ENCODE measurements at regions not wholly inside any gene's neighbourhood (a gene's known extent, or its start where the extent isn't known, plus 50 kb on each side); places are given as distances from the start of the nearest gene placed in this dataset.

- ATAC-seq = no peak
These were observed 125.3 kb upstream of the LNX1 start for GRCh38 chr4:53716471-53717063.

DNA sequence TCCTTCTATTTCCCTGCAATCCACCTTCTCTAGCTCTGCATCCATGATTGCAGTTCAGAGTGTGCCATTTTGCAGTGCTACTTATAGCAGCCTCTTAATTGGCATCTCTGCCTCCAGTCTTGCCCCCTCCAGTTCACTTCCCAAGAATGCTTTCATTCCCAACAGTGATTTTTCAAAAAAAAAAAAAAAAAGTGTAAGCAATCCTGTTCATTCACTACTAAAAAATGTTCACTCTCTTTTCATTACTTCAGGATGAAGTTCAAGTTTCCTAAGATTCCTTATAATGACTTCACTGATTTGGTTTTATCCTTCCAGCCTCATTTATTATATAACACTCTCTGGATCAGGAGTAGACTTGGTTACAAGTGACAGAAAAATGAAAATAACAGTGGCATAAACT lies 124.7 kb upstream of the LNX1 start:
- H3K27me3 Mint-ChIP-seq = peaks cover 20% of the 10 kb centered on the region
- no peak overlapping the region for H3K4me3 Mint-ChIP-seq
- H3K27ac Mint-ChIP-seq = no peak overlapping the region
- no peaks in the 10 kb centered on the region for H3K4me1 Mint-ChIP-seq
- no peaks in the 10 kb centered on the region for H3K36me3 Mint-ChIP-seq (ENCODE audit: low read depth)
- H3K9me3 ChIP-seq (ENCODE audit: control insufficient read depth, low read length, poor library complexity, severe bottlenecking) = no peaks in the 10 kb centered on the region
- ATAC-seq = no peak
- no peak for DNase-seq

More at GRCh38 chr4:53716471-53717063, 125.3 kb upstream of the LNX1 start:
- no peak overlapping the region for H3K4me3 Mint-ChIP-seq
- no peak for DNase-seq
- no peaks in the 10 kb centered on the region for H3K36me3 Mint-ChIP-seq (ENCODE audit: low read depth)
- H3K27me3 Mint-ChIP-seq = peaks cover 22% of the 10 kb centered on the region
- H3K9me3 ChIP-seq (ENCODE audit: control insufficient read depth, low read length, poor library complexity, severe bottlenecking) = no peaks in the 10 kb centered on the region
- no peaks in the 10 kb centered on the region for H3K4me1 Mint-ChIP-seq
- no peak overlapping the region for H3K27ac Mint-ChIP-seq

- H3K36me3 Mint-ChIP-seq (ENCODE audit: low read depth) = no peaks in the 10 kb centered on the region
- H3K9me3 ChIP-seq (ENCODE audit: control insufficient read depth, low read length, poor library complexity, severe bottlenecking) = no peaks in the 10 kb centered on the region
- no peak for DNase-seq
- no peak overlapping the region for H3K4me3 Mint-ChIP-seq
- H3K27me3 Mint-ChIP-seq = peaks cover 10% of the 10 kb centered on the region
- no peak for ATAC-seq
- H3K4me1 Mint-ChIP-seq = no peaks in the 10 kb centered on the region
- H3K27ac Mint-ChIP-seq = no peak overlapping the region
These were observed 123.2 kb upstream of the LNX1 start for GRCh38 chr4:53714236-53715140.

- no peak overlapping the region for H3K27ac Mint-ChIP-seq
- no peaks in the 10 kb centered on the region for H3K36me3 Mint-ChIP-seq (ENCODE audit: low read depth)
- H3K4me1 Mint-ChIP-seq = no peaks in the 10 kb centered on the region
- peaks cover 7% of the 10 kb centered on the region for H3K27me3 Mint-ChIP-seq
- no peaks in the 10 kb centered on the region for H3K9me3 ChIP-seq (ENCODE audit: control insufficient read depth, low read length, poor library complexity, severe bottlenecking)
- no peak for DNase-seq
- no peak overlapping the region for H3K4me3 Mint-ChIP-seq
- ATAC-seq = no peak
These were observed 122.5 kb upstream of the LNX1 start for GRCh38 chr4:53713767-53714166.

DNA sequence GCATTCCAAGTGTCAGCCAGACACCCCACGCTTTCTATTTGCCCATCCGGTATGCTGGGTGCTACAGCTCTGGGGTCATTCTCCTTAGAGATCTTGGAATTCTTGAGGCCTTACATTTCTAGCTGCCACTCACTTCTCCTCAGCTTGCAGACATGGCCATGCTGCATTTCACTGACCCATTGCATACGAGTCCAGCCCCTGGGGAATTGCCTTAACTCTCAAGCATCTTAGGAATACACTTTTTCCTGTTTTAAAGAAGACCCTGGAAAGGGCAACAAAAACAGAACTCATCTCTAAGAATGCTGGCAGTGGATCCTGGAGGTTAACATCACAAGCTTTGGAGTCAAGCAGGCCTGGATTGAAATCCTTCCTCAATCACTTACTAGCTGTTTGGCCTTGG lies 122.0 kb upstream of the LNX1 start:
- H3K27me3 Mint-ChIP-seq = peaks cover 10% of the 10 kb centered on the region
- H3K4me3 Mint-ChIP-seq = no peak overlapping the region
- no peak overlapping the region for H3K27ac Mint-ChIP-seq
- no peaks in the 10 kb centered on the region for H3K36me3 Mint-ChIP-seq (ENCODE audit: low read depth)
- H3K9me3 ChIP-seq (ENCODE audit: control insufficient read depth, low read length, poor library complexity, severe bottlenecking) = no peaks in the 10 kb centered on the region
- DNase-seq = no peak
- ATAC-seq = no peak
- no peaks in the 10 kb centered on the region for H3K4me1 Mint-ChIP-seq

DNA sequence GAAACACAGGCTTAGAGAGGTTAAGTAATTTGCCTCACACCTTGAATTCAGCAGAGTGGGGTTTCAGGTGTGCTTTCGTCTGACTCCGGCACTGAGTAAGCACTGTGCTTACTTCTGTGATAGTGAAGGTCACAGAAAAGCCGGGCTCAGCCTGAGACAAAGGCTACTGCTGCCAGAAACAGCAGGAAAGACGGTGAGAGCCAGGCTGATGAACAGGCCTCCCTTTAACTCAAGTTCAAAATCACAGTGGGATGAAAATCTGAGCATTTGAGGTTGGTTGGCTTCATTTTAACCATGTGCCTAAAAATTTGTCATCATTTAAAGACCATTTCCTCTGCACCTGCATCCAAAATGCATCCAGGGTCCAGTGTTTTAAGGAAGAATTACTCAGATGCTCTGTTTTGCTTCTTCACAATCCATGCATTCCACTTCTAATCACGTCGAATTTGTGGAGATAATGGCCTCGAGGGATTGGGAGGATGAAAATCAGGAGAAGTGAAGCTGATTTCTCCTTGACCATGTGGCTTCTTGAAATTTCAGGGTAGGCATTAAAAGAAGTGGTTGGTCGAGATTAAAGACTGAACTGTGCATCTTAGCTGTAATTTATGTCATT lies 121.2 kb upstream of the LNX1 start:
- no peaks in the 10 kb centered on the region for H3K9me3 ChIP-seq (ENCODE audit: control insufficient read depth, low read length, poor library complexity, severe bottlenecking)
- Mint-ChIP-seq H3K36me3 (ENCODE audit: low read depth) (no peaks in the 10 kb centered on the region), H3K27me3 (peaks cover 16% of the 10 kb centered on the region), H3K4me3 (no peak overlapping the region), H3K4me1 (no peaks in the 10 kb centered on the region), H3K27ac (no peak overlapping the region)
- ATAC-seq = no peak
- DNase-seq = no peak

GRCh38 chr4:53711926-53712325 lies 120.6 kb upstream of the LNX1 start:
- Mint-ChIP-seq H3K27me3 (peaks cover 21% of the 10 kb centered on the region), H3K36me3 (ENCODE audit: low read depth) (no peaks in the 10 kb centered on the region), H3K4me3 (no peak overlapping the region), H3K27ac (no peak overlapping the region), H3K4me1 (no peaks in the 10 kb centered on the region)
- no peak for DNase-seq
- no peak for ATAC-seq
- H3K9me3 ChIP-seq (ENCODE audit: control insufficient read depth, low read length, poor library complexity, severe bottlenecking) = no peaks in the 10 kb centered on the region

- peaks cover 41% of the 10 kb centered on the region for H3K27me3 Mint-ChIP-seq
- no peaks in the 10 kb centered on the region for H3K4me1 Mint-ChIP-seq
- ATAC-seq = no peak
- no peaks in the 10 kb centered on the region for H3K9me3 ChIP-seq (ENCODE audit: control insufficient read depth, low read length, poor library complexity, severe bottlenecking)
- no peak overlapping the region for H3K4me3 Mint-ChIP-seq
- no peak for DNase-seq
- H3K27ac Mint-ChIP-seq = no peak overlapping the region
- H3K36me3 Mint-ChIP-seq (ENCODE audit: low read depth) = no peaks in the 10 kb centered on the region
These were observed 118.4 kb upstream of the LNX1 start for GRCh38 chr4:53709693-53710092.

DNA sequence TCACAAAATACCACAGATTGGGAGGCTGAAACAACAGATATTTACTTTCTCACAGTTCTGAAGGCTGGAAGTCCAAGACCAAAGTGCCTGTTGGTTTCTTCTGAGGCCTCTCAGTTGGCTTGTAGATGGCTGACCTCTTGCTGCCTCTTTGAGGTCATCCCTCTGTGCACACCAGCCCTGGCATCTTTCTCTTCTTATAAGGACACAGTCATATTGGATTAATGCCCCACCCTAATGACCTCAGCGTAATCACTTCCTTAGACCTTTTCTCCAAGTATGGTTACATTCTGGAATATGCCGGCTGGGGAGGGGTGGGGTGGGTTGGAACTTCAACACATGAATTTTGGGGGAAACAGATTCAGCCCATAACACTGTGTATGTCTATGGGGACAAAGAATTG lies 116.2 kb upstream of the LNX1 start:
- ATAC-seq = no peak
- no peak overlapping the region for H3K27ac Mint-ChIP-seq
- peaks cover 56% of the 10 kb centered on the region for H3K27me3 Mint-ChIP-seq

DNA sequence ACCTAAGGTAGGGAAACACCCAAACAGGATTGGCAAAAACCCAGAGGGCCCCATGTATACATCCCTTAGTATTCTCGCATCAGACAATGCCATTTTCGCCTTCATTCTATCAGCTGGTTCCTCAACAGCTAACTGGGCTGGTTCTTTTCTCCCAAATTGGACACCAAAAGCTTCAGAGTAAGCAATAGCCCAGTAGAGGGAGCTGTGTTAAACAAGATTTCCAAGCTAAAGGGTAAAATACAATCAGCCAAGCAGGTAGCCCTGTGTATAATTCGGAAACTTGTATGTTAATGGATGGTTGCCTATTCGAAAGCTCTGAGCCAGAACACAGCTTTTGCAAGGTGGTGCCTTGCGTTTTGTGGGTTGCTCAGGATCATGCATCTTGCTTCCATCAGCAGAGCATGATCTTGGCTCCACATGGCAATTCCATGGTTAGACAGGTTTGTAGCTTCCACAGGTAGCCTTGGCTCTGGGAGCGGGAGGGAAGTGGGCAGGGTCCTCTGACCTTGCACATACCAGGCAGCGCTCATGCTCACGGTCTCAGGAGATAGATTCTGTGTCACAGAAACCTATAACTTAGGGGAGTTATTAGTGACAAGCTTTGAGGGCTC lies 115.2 kb upstream of the LNX1 start:
- Mint-ChIP-seq H3K4me3 (no peak overlapping the region), H3K27me3 (peaks cover 51% of the 10 kb centered on the region), H3K4me1 (peaks cover 9% of the 10 kb centered on the region), H3K36me3 (ENCODE audit: low read depth) (no peaks in the 10 kb centered on the region), H3K27ac (no peak overlapping the region)
- ATAC-seq = no peak
- H3K9me3 ChIP-seq (ENCODE audit: control insufficient read depth, low read length, poor library complexity, severe bottlenecking) = no peaks in the 10 kb centered on the region
- DNase-seq = no peak

More for the DNA sequence above, 116.2 kb upstream of the LNX1 start:
- H3K36me3 Mint-ChIP-seq (ENCODE audit: low read depth) = no peaks in the 10 kb centered on the region
- peaks cover 9% of the 10 kb centered on the region for H3K4me1 Mint-ChIP-seq
- DNase-seq = no peak
- H3K4me3 Mint-ChIP-seq = no peak overlapping the region
- no peaks in the 10 kb centered on the region for H3K9me3 ChIP-seq (ENCODE audit: control insufficient read depth, low read length, poor library complexity, severe bottlenecking)

DNA sequence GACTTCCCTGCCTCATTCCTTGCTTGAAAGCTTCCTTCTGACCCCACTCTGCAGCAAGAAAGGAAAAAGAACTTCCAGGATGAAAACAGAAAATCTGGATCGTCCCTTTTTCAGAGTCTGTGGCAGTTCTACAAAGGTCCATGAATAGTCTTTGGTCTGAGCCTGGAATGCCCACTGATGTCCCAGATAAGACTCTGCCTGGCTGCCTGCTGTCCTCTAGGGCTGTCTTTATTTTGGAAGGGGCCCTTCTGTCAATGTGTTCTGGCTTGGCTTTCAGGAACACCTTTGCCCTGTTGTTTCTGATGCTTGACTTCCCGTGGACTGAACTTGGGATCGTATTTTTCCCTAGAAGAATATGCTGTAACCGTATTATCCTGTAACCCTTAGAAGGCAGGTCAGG lies 114.7 kb upstream of the LNX1 start:
- H3K4me1 Mint-ChIP-seq = peaks cover 9% of the 10 kb centered on the region
- ATAC-seq = no peak
- no peaks in the 10 kb centered on the region for H3K36me3 Mint-ChIP-seq (ENCODE audit: low read depth)
- H3K27ac Mint-ChIP-seq = no peak overlapping the region
- no peaks in the 10 kb centered on the region for H3K9me3 ChIP-seq (ENCODE audit: control insufficient read depth, low read length, poor library complexity, severe bottlenecking)
- no peak overlapping the region for H3K4me3 Mint-ChIP-seq
- no peak for DNase-seq
- H3K27me3 Mint-ChIP-seq = peaks cover 49% of the 10 kb centered on the region

GRCh38 chr4:53705151-53705764 lies 114.0 kb upstream of the LNX1 start:
- DNase-seq = no peak
- Mint-ChIP-seq H3K27ac (no peak overlapping the region), H3K4me1 (peaks cover 9% of the 10 kb centered on the region), H3K4me3 (no peak overlapping the region), H3K27me3 (peaks cover 49% of the 10 kb centered on the region), H3K36me3 (ENCODE audit: low read depth) (no peaks in the 10 kb centered on the region)
- no peaks in the 10 kb centered on the region for H3K9me3 ChIP-seq (ENCODE audit: control insufficient read depth, low read length, poor library complexity, severe bottlenecking)
- ATAC-seq = no peak

GRCh38 chr4:53704329-53704728 lies 113.0 kb upstream of the LNX1 start:
- no peak overlapping the region for H3K27ac Mint-ChIP-seq
- H3K27me3 Mint-ChIP-seq = peaks cover 49% of the 10 kb centered on the region
- DNase-seq (no peak), ATAC-seq (no peak)
- peaks cover 9% of the 10 kb centered on the region for H3K4me1 Mint-ChIP-seq
- no peak overlapping the region for H3K4me3 Mint-ChIP-seq
- no peaks in the 10 kb centered on the region for H3K9me3 ChIP-seq (ENCODE audit: control insufficient read depth, low read length, poor library complexity, severe bottlenecking)
- no peaks in the 10 kb centered on the region for H3K36me3 Mint-ChIP-seq (ENCODE audit: low read depth)

All from T-helper 17 cell (primary cell).